ENCODE measurements at regions not wholly inside any gene's neighbourhood (a gene's known extent, or its start where the extent isn't known, plus 50 kb on each side); places are given as distances from the start of the nearest gene placed in this dataset.

- Histone ChIP-seq H3K4me1 (ENCODE audit: insufficient read depth, low read length) (peaks cover 8% of the 10 kb centered on the region; the same call in 1 of the 2 replicates), H3K36me3 (ENCODE audit: insufficient read depth, low read length) (no peaks in the 10 kb centered on the region), H3K9ac (ENCODE audit: low read depth, low read length) (no peak overlapping the region), H3K4me3 (ENCODE audit: low read length) (no peak overlapping the region), H3K9me3 (ENCODE audit: insufficient read depth, low read depth, low read length) (no peaks in the 10 kb centered on the region), H3K27me3 (ENCODE audit: insufficient read depth, low read length) (no peaks in the 10 kb centered on the region), H3K27ac (ENCODE audit: low read depth, low read length) (no peak overlapping the region)
- 100% methylated on average over 1 of the region's 1 CpG for WGBS
These were observed 184.8 kb upstream of the PDE3A start for GRCh38 chr12:20183563-20183962.

DNA sequence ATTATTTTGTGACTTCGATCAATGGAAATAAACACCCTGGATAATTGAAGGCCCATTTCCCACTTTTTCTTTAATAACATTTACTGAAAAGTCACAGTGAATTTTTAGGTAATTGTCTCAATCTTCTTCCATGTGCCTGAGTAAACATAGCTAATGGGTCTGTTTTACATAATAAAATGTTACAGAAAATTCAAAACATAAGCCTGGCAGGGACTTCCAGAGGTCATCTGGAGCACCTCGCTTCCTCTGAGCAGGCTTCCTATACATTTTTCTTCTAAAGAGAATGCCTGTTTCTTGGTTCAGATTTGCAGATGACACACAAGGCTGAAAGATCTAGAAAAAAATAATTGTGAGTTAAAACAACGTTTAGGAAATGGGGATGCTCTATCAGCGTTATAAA is 183.8 kb upstream of the PDE3A start:
- H3K27ac ChIP-seq (ENCODE audit: low read depth, low read length): no peak overlapping the region
- 81% methylated on average over 3 of the region's 4 CpGs for WGBS

GRCh38 chr12:20187456-20187855 is 180.9 kb upstream of the PDE3A start:
- Histone ChIP-seq H3K36me3 (ENCODE audit: insufficient read depth, low read length) (no peaks in the 10 kb centered on the region), H3K4me3 (ENCODE audit: low read length) (no peak overlapping the region), H3K9me3 (ENCODE audit: insufficient read depth, low read depth, low read length) (no peaks in the 10 kb centered on the region), H3K27me3 (ENCODE audit: insufficient read depth, low read length) (no peaks in the 10 kb centered on the region), H3K4me1 (ENCODE audit: insufficient read depth, low read length) (peaks cover 8% of the 10 kb centered on the region; the same call in 1 of the 2 replicates), H3K9ac (ENCODE audit: low read depth, low read length) (no peak overlapping the region), H3K27ac (ENCODE audit: low read depth, low read length) (no peak overlapping the region)
- 77% methylated on average over 3 of the region's 5 CpGs for WGBS

More for the DNA sequence above, 183.8 kb upstream of the PDE3A start:
- no peak overlapping the region for H3K9ac ChIP-seq (ENCODE audit: low read depth, low read length)
- H3K36me3 ChIP-seq (ENCODE audit: insufficient read depth, low read length): no peaks in the 10 kb centered on the region
- no peak overlapping the region for H3K4me3 ChIP-seq (ENCODE audit: low read length)
- H3K9me3 ChIP-seq (ENCODE audit: insufficient read depth, low read depth, low read length): no peaks in the 10 kb centered on the region
- peaks cover 8% of the 10 kb centered on the region; the same call in 1 of the 2 replicates for H3K4me1 ChIP-seq (ENCODE audit: insufficient read depth, low read length)
- H3K27me3 ChIP-seq (ENCODE audit: insufficient read depth, low read length): no peaks in the 10 kb centered on the region

GRCh38 chr12:20188930-20189653 is 179.2 kb upstream of the PDE3A start:
- no peaks in the 10 kb centered on the region for H3K9me3 ChIP-seq (ENCODE audit: insufficient read depth, low read depth, low read length)
- H3K36me3 ChIP-seq (ENCODE audit: insufficient read depth, low read length): no peaks in the 10 kb centered on the region
- H3K9ac ChIP-seq (ENCODE audit: low read depth, low read length): no peak overlapping the region
- H3K4me3 ChIP-seq (ENCODE audit: low read length): no peak overlapping the region
- 91% methylated on average over 5 of the region's 5 CpGs for WGBS
- no peak overlapping the region for H3K27ac ChIP-seq (ENCODE audit: low read depth, low read length)
- peaks cover 8% of the 10 kb centered on the region; the same call in 1 of the 2 replicates for H3K4me1 ChIP-seq (ENCODE audit: insufficient read depth, low read length)
- no peaks in the 10 kb centered on the region for H3K27me3 ChIP-seq (ENCODE audit: insufficient read depth, low read length)

DNA sequence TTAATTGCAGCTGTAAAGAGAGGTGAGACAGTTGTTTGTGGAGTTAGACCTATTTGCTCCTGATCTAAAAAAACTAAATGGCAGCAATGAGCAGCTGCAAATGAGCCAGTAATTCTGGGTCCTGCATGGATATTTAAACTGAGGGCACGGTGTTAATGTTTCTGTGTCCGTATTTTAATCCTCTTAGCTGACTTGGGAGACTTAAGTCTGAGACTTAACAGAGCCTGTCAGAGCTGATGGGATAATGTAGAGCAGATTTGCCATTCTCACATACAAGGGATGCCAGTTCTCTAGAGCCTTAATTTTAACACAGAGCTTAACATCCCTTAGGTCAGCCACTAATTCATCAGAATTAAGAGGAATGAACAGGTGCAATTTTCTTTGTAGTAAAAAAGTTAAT is 178.6 kb upstream of the PDE3A start:
- no peak overlapping the region for H3K27ac ChIP-seq (ENCODE audit: low read depth, low read length)
- WGBS: 85% methylated on average over 2 of the region's 2 CpGs
- H3K9me3 ChIP-seq (ENCODE audit: insufficient read depth, low read depth, low read length): no peaks in the 10 kb centered on the region
- H3K4me1 ChIP-seq (ENCODE audit: insufficient read depth, low read length): peaks cover 3% of the 10 kb centered on the region; the same call in 1 of the 2 replicates
- H3K27me3 ChIP-seq (ENCODE audit: insufficient read depth, low read length): no peaks in the 10 kb centered on the region
- H3K36me3 ChIP-seq (ENCODE audit: insufficient read depth, low read length): no peaks in the 10 kb centered on the region
- H3K9ac ChIP-seq (ENCODE audit: low read depth, low read length): no peak overlapping the region
- no peak overlapping the region for H3K4me3 ChIP-seq (ENCODE audit: low read length)

GRCh38 chr12:20194171-20194570 is 174.2 kb upstream of the PDE3A start:
- no peaks in the 10 kb centered on the region for H3K9me3 ChIP-seq (ENCODE audit: insufficient read depth, low read depth, low read length)
- H3K36me3 ChIP-seq (ENCODE audit: insufficient read depth, low read length): no peaks in the 10 kb centered on the region
- WGBS: 26% methylated on average over 4 of the region's 4 CpGs
- no peak overlapping the region for H3K27ac ChIP-seq (ENCODE audit: low read depth, low read length)
- no peaks in the 10 kb centered on the region for H3K4me1 ChIP-seq (ENCODE audit: insufficient read depth, low read length)
- H3K4me3 ChIP-seq (ENCODE audit: low read length): no peak overlapping the region
- no peak overlapping the region for H3K9ac ChIP-seq (ENCODE audit: low read depth, low read length)
- no peaks in the 10 kb centered on the region for H3K27me3 ChIP-seq (ENCODE audit: insufficient read depth, low read length)

DNA sequence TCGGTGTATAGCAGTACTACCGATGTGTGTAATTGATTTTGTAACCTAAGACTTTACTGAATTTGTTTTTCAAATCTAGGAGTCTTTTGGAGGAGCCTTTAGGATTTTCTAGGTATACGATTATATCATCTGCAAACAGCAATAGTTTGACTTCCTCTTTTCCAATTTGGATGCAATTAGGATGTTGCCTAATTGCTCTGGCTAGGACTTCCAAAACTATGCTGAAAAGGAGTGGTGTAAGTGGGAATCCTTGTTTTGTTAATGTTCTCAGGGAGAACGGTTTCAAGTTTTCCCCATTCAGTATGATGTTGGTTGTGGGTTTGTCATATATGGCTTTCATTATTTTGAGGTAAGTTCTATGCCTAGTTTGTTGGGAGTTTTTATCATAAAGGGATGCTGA is 171.6 kb upstream of the PDE3A start:
- H3K9ac ChIP-seq (ENCODE audit: low read depth, low read length): no peak overlapping the region
- H3K27ac ChIP-seq (ENCODE audit: low read depth, low read length): no peak overlapping the region
- H3K27me3 ChIP-seq (ENCODE audit: insufficient read depth, low read length): no peaks in the 10 kb centered on the region
- H3K36me3 ChIP-seq (ENCODE audit: insufficient read depth, low read length): no peaks in the 10 kb centered on the region
- no peak overlapping the region for H3K4me3 ChIP-seq (ENCODE audit: low read length)
- WGBS: 97% methylated on average over 4 of the region's 4 CpGs
- H3K9me3 ChIP-seq (ENCODE audit: insufficient read depth, low read depth, low read length): peaks cover 3% of the 10 kb centered on the region; the same call in 1 of the 2 replicates
- H3K4me1 ChIP-seq (ENCODE audit: insufficient read depth, low read length): no peaks in the 10 kb centered on the region

DNA sequence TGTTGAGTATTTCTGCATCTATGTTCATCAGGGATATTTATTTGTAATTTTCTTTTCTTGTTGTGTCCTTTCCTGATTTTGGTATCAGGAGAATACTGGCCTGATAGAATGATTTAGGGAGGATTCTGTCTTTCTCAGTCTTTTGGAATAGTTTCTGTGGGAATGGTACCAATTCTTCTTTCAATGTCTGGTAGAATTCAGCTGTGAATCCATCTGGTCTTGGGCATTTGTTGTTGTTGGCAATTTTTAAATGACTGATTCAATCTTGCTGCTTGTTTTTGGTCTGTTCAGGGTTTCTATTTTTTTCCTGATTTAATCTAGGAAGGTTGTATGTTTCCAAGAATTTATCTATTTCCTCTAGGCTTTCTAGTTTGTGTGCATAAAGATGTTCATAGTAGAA is 170.9 kb upstream of the PDE3A start:
- H3K27me3 ChIP-seq (ENCODE audit: insufficient read depth, low read length): no peaks in the 10 kb centered on the region
- no peak overlapping the region for H3K4me3 ChIP-seq (ENCODE audit: low read length)
- no peaks in the 10 kb centered on the region for H3K36me3 ChIP-seq (ENCODE audit: insufficient read depth, low read length)
- no peak overlapping the region for H3K27ac ChIP-seq (ENCODE audit: low read depth, low read length)
- H3K9me3 ChIP-seq (ENCODE audit: insufficient read depth, low read depth, low read length): peaks cover 3% of the 10 kb centered on the region; the same call in 1 of the 2 replicates
- H3K9ac ChIP-seq (ENCODE audit: low read depth, low read length): no peak overlapping the region
- H3K4me1 ChIP-seq (ENCODE audit: insufficient read depth, low read length): no peaks in the 10 kb centered on the region

GRCh38 chr12:20199780-20200179 is 168.6 kb upstream of the PDE3A start:
- WGBS: 94% methylated on average over 2 of the region's 3 CpGs
- no peak overlapping the region for H3K4me3 ChIP-seq (ENCODE audit: low read length)
- H3K9ac ChIP-seq (ENCODE audit: low read depth, low read length): no peak overlapping the region
- H3K36me3 ChIP-seq (ENCODE audit: insufficient read depth, low read length): no peaks in the 10 kb centered on the region
- H3K4me1 ChIP-seq (ENCODE audit: insufficient read depth, low read length): peaks cover 7% of the 10 kb centered on the region; the same call in 1 of the 2 replicates
- H3K9me3 ChIP-seq (ENCODE audit: insufficient read depth, low read depth, low read length): peaks cover 3% of the 10 kb centered on the region; the same call in 1 of the 2 replicates
- H3K27me3 ChIP-seq (ENCODE audit: insufficient read depth, low read length): no peaks in the 10 kb centered on the region
- H3K27ac ChIP-seq (ENCODE audit: low read depth, low read length): no peak overlapping the region

DNA sequence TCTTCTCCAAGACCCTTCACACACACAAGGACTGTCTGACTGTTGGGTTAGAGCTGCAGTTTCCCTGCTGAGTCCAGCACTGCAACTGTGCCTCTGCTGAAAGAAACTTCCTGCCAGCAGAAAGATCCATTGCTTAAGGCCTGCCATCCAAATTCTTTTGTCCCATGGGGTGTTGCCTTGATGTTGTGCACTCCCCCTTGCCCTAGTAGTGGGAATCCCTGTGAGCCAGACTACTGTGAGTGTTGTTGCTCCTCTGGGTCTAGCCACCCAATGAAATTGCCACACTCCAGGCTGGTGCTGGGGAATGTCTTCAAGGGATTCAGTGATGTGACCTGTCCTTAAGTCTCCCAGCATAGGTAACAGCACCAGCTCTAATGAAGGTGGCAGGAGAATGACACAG is 166.6 kb upstream of the PDE3A start:
- Histone ChIP-seq H3K27me3 (ENCODE audit: insufficient read depth, low read length) (no peaks in the 10 kb centered on the region), H3K36me3 (ENCODE audit: insufficient read depth, low read length) (no peaks in the 10 kb centered on the region), H3K27ac (ENCODE audit: low read depth, low read length) (no peak overlapping the region), H3K9ac (ENCODE audit: low read depth, low read length) (no peak overlapping the region), H3K9me3 (ENCODE audit: insufficient read depth, low read depth, low read length) (peaks cover 3% of the 10 kb centered on the region; the same call in 1 of the 2 replicates), H3K4me3 (ENCODE audit: low read length) (no peak overlapping the region), H3K4me1 (ENCODE audit: insufficient read depth, low read length) (peaks cover 7% of the 10 kb centered on the region; the same call in 1 of the 2 replicates)

GRCh38 chr12:20205854-20206253 is 162.5 kb upstream of the PDE3A start:
- H3K9me3 ChIP-seq (ENCODE audit: insufficient read depth, low read depth, low read length): no peaks in the 10 kb centered on the region
- WGBS: 91% methylated on average over 2 of the region's 2 CpGs

More at GRCh38 chr12:20205854-20206253, 162.5 kb upstream of the PDE3A start:
- Histone ChIP-seq H3K4me1 (ENCODE audit: insufficient read depth, low read length) (peaks cover 7% of the 10 kb centered on the region; the same call in 1 of the 2 replicates), H3K9ac (ENCODE audit: low read depth, low read length) (no peak overlapping the region), H3K27me3 (ENCODE audit: insufficient read depth, low read length) (no peaks in the 10 kb centered on the region), H3K27ac (ENCODE audit: low read depth, low read length) (no peak overlapping the region), H3K4me3 (ENCODE audit: low read length) (no peak overlapping the region), H3K36me3 (ENCODE audit: insufficient read depth, low read length) (no peaks in the 10 kb centered on the region)

Measured in HUES64 (cell line).